ENCODE measurements at regions not wholly inside any gene's neighbourhood (a gene's known extent, or its start where the extent isn't known, plus 50 kb on each side); places are given as distances from the start of the nearest gene placed in this dataset.
"Not testable (repeated sequence)": the region's sequence is repeated elsewhere in the genome, so short reads cannot be mapped to it uniquely, and the experiment has no call there.

- DNase-seq (ENCODE audit: low spot score in 2 of 2), result no peak
- WGBS, 2 donors, result 72 to 75% methylated on average over 2 of the region's 2 CpGs
- intact Hi-C loops (cut with DNase I; ENCODE audit: low total_unique reads), result no loop called here
- no peak overlapping the region for H3K4me3 ChIP-seq (ENCODE audit: low read depth, poor library complexity, severe bottlenecking)
- no peak for TF ChIP-seq POLR2A (IDR thresholded peaks at IDR 0.05)
- no peak for TF ChIP-seq CTCF (IDR thresholded peaks at IDR 0.05)
Observed at GRCh38 chr7:109659261-109659660, 1089.6 kb downstream of the DNAJB9 start.

- intact Hi-C loops (cut with DNase I; ENCODE audit: low total_unique reads), result no loop called here
- WGBS, 2 donors, result 40 to 46% methylated on average over 4 of the region's 4 CpGs
- H3K4me3 ChIP-seq (ENCODE audit: low read depth, poor library complexity, severe bottlenecking), result no peak overlapping the region
- TF ChIP-seq POLR2A (IDR thresholded peaks at IDR 0.05) (no peak), CTCF (IDR thresholded peaks at IDR 0.05) (no peak)
- DNase-seq (ENCODE audit: low spot score in 2 of 2), result no peak
Observed at GRCh38 chr7:109660401-109660800, 1090.7 kb downstream of the DNAJB9 start.

GRCh38 chr7:109663806-109664205, 1094.1 kb downstream of the DNAJB9 start:
- WGBS, 2 donors, result 60 to 70% methylated on average over 3 of the region's 3 CpGs
- intact Hi-C loops (cut with DNase I; ENCODE audit: low total_unique reads), result no loop called here
- H3K4me3 ChIP-seq (ENCODE audit: low read depth, poor library complexity, severe bottlenecking), result no peak overlapping the region
- TF ChIP-seq CTCF (IDR thresholded peaks at IDR 0.05) (no peak), POLR2A (IDR thresholded peaks at IDR 0.05) (no peak)
- no peak for DNase-seq (ENCODE audit: low spot score in 2 of 2)

- H3K4me3 ChIP-seq (ENCODE audit: low read depth, poor library complexity, severe bottlenecking); DNase-seq (ENCODE audit: low spot score in 2 of 2); intact Hi-C loops (cut with DNase I; ENCODE audit: low total_unique reads): not testable (repeated sequence)
- WGBS, 2 donors, result 90 to 96% methylated on average over 2 of the region's 2 CpGs
Observed at GRCh38 chr7:109687269-109687668, 1117.6 kb downstream of the DNAJB9 start.

- intact Hi-C loops (cut with DNase I; ENCODE audit: low total_unique reads); H3K4me3 ChIP-seq (ENCODE audit: low read depth, poor library complexity, severe bottlenecking): not testable (repeated sequence)
- DNase-seq (ENCODE audit: low spot score in 2 of 2), result peak in 1 of 2 donors; percentile 54
- 66 to 68% methylated on average over 4 of the region's 4 CpGs for WGBS, 2 donors
Observed at GRCh38 chr7:109692613-109693012, 1122.9 kb downstream of the DNAJB9 start.

GRCh38 chr7:109694149-109695071, 1124.7 kb downstream of the DNAJB9 start:
- 37 to 40% methylated on average over 4 of the region's 4 CpGs for WGBS, 2 donors
- intact Hi-C loops (cut with DNase I; ENCODE audit: low total_unique reads), result no loop called here
- no peak for DNase-seq (ENCODE audit: low spot score in 2 of 2)
- H3K4me3 ChIP-seq (ENCODE audit: low read depth, poor library complexity, severe bottlenecking), result no peak overlapping the region
- TF ChIP-seq POLR2A (IDR thresholded peaks at IDR 0.05) (no peak), CTCF (IDR thresholded peaks at IDR 0.05) (no peak)

GRCh38 chr7:109695419-109695818, 1125.7 kb downstream of the DNAJB9 start:
- no peak for TF ChIP-seq CTCF (IDR thresholded peaks at IDR 0.05)
- no peak for TF ChIP-seq POLR2A (IDR thresholded peaks at IDR 0.05)
- intact Hi-C loops (cut with DNase I; ENCODE audit: low total_unique reads), result no loop called here
- H3K4me3 ChIP-seq (ENCODE audit: low read depth, poor library complexity, severe bottlenecking), result no peak overlapping the region
- DNase-seq (ENCODE audit: low spot score in 2 of 2), result no peak

Data from lower leg skin (tissue), 4 donors.